Spleen (tissue), 11 donors: ENCODE measurements at regions not wholly inside any gene's neighbourhood (a gene's known extent, or its start where the extent isn't known, plus 50 kb on each side); places are given as distances from the start of the nearest gene placed in this dataset.

ENCODE experiments used
- DNase-seq: peaks from one replicate; pipeline ENCODE4 v3.0.0-alpha.2; 2020
- H3K27ac ChIP-seq, 8 donors: fragments of 200-600 bp; sonication (generic) in 7 of 8; 1 replicate in 4 of 8; 2 replicates in 4 of 8; pipeline versions ENCODE4 v1.5.0 to v1.8.0; 2016 to 2021; ENCODE audit warnings: inconsistent platforms in 4 of 8, mild to moderate bottlenecking in 4 of 8, moderate library complexity in 1 of 8
- H3K27me3 ChIP-seq, 7 donors: fragments of 200-600 bp; sonication (generic) in 6 of 7; replicated peaks in 1 of 7; 1 replicate in 4 of 7; 2 replicates in 3 of 7; pipeline versions ENCODE4 v1.5.0 to v1.8.0; 2016 to 2021; ENCODE audit warnings: inconsistent platforms in 3 of 7, mild to moderate bottlenecking in 1 of 7
- H3K36me3 ChIP-seq, 6 donors: fragments of 200-600 bp; sonication (generic) in 5 of 6; 1 replicate in 4 of 6; 2 replicates in 2 of 6; pipeline versions ENCODE4 v1.5.0 to v1.8.0; 2016 to 2021; ENCODE audit warnings: inconsistent platforms in 2 of 6
- H3K4me1 ChIP-seq, 6 donors: fragments of 200-600 bp; sonication (generic) in 5 of 6; 1 replicate in 3 of 6; 2 replicates in 3 of 6; pipeline versions ENCODE4 v1.5.0 to v1.8.0; 2016 to 2021; ENCODE audit warnings: inconsistent platforms in 3 of 6
- H3K4me3 ChIP-seq, 8 donors: fragments of 200-600 bp; sonication (generic) in 7 of 8; 1 replicate in 4 of 8; 2 replicates in 4 of 8; pipeline versions ENCODE4 v1.5.0 to v1.8.0; 2016 to 2021; ENCODE audit warnings: inconsistent platforms in 4 of 8, mild to moderate bottlenecking in 4 of 8, moderate library complexity in 2 of 8
- H3K9me3 ChIP-seq, 8 donors: fragments of 200-600 bp; sonication (generic) in 7 of 8; 1 replicate in 4 of 8; 2 replicates in 4 of 8; pipeline versions ENCODE4 v1.5.0 to v1.8.0; 2016 to 2021; ENCODE audit warnings: inconsistent platforms in 4 of 8
- POLR2A ChIP-seq, 3 donors: fragments of 450-650 bp; IDR thresholded peaks; one replicate each; pipeline ENCODE4 v1.5.1; 2017; ENCODE audit warnings: antibody characterized with exemption in 3 of 3, mild to moderate bottlenecking in 1 of 3
- POLR2AphosphoS5 ChIP-seq, 3 donors: sonication (generic); formaldehyde crosslinking; IDR thresholded peaks; one replicate each; pipeline ENCODE4 v1.5.1; 2017; ENCODE audit warnings: antibody characterized with exemption in 3 of 3
- WGBS, 5 donors: extraction: QIAGEN DNeasy Blood & Tissue Kit in 3 of 5; methylation state at CpG; one replicate each; pipeline versions ENCODE4 v1.1.5 to v1.1.7; 2013 to 2018; 5-methylcytosine and 5-hydroxymethylcytosine counted together
- intact Hi-C: fragments of 100-400 bp; cut with DNase I; formaldehyde crosslinking; loops from one replicate; pipeline ENCODE4 v1.15.0; 2023; ENCODE audit warnings: low total_unique reads
- TF ChIP-seq, protein P1 (sequence below), 11 experiments: fragments of 200-600 bp in 7 of 11; fragments of 450-650 bp in 4 of 11; sonication (generic) in 4 of 11; IDR thresholded peaks in 8 of 11; conservative IDR thresholded peaks in 3 of 11; 1 replicate in 7 of 11; 2 replicates in 4 of 11; pipeline versions ENCODE4 v1.4.0 to v1.8.0; 2016 to 2021; ENCODE audit warnings: antibody characterized with exemption in 11 of 11, inconsistent platforms in 4 of 11, mild to moderate bottlenecking in 1 of 11
- donor health status: healthy with polysubstance abuse.
- donor health status: DM: no; HTN: no; CAD: no; lungs with moderate emphysema.
- donor health status: DM: no; HTN: no; CAD: no.
- donor health status: Bipolar disorder and iron deficiency.
- donor health status: healthy.
- donor health status: DM: no; HTN: no; CAD: no.
- donor health status: DM: yes; HTN: yes; CAD: no.

DNA sequence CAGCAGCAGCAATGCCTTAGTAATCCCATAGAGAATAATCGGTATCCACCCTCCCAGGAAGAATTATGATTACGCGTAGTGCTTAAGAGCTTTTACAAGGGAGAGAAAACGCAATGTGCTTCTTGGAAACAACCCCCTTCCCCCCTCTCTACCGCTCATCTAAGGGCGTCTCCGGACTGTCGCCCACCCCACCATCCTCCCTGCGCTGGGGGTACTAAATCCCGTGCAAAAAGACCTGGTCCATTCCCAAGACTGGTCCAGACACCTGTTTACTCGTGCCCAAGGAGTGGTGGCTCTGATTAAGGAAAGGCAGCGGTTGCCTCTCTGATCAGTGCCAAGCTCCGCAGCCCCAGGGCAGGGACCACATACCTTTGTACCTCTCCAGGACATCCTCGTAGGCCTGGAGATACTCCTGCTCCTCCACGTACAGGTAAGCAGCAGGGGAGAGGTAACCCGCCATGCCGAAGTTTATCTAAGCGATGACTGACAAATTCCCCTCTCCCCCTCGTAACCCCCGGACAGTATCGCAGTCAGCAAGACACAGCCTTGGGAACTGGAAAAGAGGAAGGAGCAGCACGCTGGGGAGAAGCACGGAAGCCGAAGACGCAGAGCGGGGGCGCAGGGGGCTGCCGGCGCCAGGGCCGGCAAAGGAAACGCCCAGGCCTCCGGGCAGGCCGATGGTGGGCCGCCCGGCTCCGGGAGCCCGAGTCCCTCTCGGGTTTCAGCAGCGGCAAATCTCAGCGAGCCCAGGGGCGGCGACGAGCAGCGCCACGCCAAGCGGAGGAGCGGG lies 112.0 kb upstream of the BEND6 start:
- DNase-seq = peak; percentile 79
- H3K27me3 ChIP-seq = peaks cover 0 to 33% (median 14%) of the 10 kb centered on the region in 7 donors
- H3K4me1 ChIP-seq = peaks cover 0 to 36% (median 16%) of the 10 kb centered on the region in 6 donors
- intact Hi-C loops = loop anchor here (10.0 kb wide), 1 partner anchor 138 kb away; no protein-coding TSS in a partner anchor
- H3K36me3 ChIP-seq = no peaks in the 10 kb centered on the region
- TF ChIP-seq POLR2A (IDR thresholded peaks at IDR 0.05) = no peak
- TF ChIP-seq, protein P1, sequence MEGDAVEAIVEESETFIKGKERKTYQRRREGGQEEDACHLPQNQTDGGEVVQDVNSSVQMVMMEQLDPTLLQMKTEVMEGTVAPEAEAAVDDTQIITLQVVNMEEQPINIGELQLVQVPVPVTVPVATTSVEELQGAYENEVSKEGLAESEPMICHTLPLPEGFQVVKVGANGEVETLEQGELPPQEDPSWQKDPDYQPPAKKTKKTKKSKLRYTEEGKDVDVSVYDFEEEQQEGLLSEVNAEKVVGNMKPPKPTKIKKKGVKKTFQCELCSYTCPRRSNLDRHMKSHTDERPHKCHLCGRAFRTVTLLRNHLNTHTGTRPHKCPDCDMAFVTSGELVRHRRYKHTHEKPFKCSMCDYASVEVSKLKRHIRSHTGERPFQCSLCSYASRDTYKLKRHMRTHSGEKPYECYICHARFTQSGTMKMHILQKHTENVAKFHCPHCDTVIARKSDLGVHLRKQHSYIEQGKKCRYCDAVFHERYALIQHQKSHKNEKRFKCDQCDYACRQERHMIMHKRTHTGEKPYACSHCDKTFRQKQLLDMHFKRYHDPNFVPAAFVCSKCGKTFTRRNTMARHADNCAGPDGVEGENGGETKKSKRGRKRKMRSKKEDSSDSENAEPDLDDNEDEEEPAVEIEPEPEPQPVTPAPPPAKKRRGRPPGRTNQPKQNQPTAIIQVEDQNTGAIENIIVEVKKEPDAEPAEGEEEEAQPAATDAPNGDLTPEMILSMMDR (IDR thresholded peaks at IDR 0.05 in 8 of 11, conservative IDR thresholded peaks at IDR 0.05 in 3 of 11) = no peak
- TF ChIP-seq POLR2AphosphoS5 (IDR thresholded peaks at IDR 0.05) = peak; percentile 40 to 76 (median 72)
- peak overlapping the region; percentile 53 to 88 (median 82) for H3K27ac ChIP-seq
- WGBS, 5 donors = 2 to 8% (median 4%) methylated on average over 24 to 47 of the region's 47 CpGs
- peak overlapping the region; percentile 24 to 78 (median 56) for H3K4me3 ChIP-seq
- H3K9me3 ChIP-seq = no peaks in the 10 kb centered on the region

DNA sequence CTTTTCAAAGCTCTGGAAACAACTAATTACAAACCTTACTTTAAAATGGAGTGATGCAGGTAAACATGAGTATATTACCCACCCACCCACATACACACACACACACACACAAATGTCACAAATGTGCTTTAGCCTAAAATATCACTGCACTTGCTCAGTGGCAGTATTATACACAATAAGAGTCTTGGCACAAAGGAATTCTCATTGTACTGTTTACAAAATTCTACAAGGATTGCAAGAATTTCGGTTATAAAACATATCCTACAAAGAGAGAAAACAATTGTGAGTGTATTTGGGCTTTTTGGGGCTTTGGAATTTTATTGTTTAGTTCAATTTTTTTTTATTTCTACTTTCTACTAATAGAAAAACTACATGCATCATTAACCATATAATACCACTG lies 113.2 kb upstream of the BEND6 start:
- WGBS, 5 donors = 67 to 86% (median 73%) methylated on average over 1 of the region's 1 CpG
- intact Hi-C loops = loop anchor here (10.0 kb wide), 1 partner anchor 137 kb away; no protein-coding TSS in a partner anchor
- H3K9me3 ChIP-seq = no peaks in the 10 kb centered on the region
- H3K36me3 ChIP-seq = no peaks in the 10 kb centered on the region
- peaks cover 0 to 41% (median 16%) of the 10 kb centered on the region in 6 donors for H3K4me1 ChIP-seq
- TF ChIP-seq POLR2AphosphoS5 (IDR thresholded peaks at IDR 0.05) (no peak), POLR2A (IDR thresholded peaks at IDR 0.05) (no peak)
- TF ChIP-seq, protein P1 (IDR thresholded peaks at IDR 0.05 in 8 of 11, conservative IDR thresholded peaks at IDR 0.05 in 3 of 11) = no peak
- peak overlapping the region in 4 of 8 donors; percentile 47 to 83 (median 58) for H3K27ac ChIP-seq
- H3K4me3 ChIP-seq = peak overlapping the region in 2 of 8 donors; percentile 69 to 78
- no peak for DNase-seq
- peaks cover 0 to 33% (median 14%) of the 10 kb centered on the region in 7 donors for H3K27me3 ChIP-seq

DNA sequence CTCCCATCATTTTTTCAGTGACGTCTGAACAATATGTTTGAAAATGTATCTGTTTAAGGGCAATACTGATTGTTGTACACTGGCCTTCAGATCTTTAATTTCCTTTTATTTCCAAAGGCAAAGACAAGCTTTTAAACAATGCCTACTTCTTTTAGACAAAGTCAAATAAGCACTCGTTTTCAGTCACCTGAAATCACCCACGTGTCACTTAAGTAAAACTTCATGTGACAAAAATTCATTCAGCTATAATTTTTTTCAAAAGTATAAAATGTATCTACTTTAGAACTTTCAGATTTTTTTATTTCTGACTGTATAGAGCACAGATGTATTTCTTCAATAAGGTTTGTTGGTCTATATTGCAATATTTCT lies 113.5 kb upstream of the BEND6 start:
- Histone ChIP-seq H3K9me3 (no peaks in the 10 kb centered on the region), H3K4me3 (peak overlapping the region in 2 of 8 donors; percentile 69 to 78), H3K36me3 (no peaks in the 10 kb centered on the region), H3K27ac (peak overlapping the region in 6 of 8 donors; percentile 39 to 83 (median 50)), H3K27me3 (peaks cover 0 to 33% (median 14%) of the 10 kb centered on the region in 7 donors), H3K4me1 (peaks cover 0 to 41% (median 16%) of the 10 kb centered on the region in 6 donors)
- WGBS, 5 donors = 50 to 70% (median 61%) methylated on average over 3 of the region's 3 CpGs
- DNase-seq = no peak
- intact Hi-C loops = loop anchor here (10.0 kb wide), 1 partner anchor 137 kb away; no protein-coding TSS in a partner anchor
- TF ChIP-seq POLR2A (IDR thresholded peaks at IDR 0.05) = no peak
- TF ChIP-seq, protein P1 (IDR thresholded peaks at IDR 0.05 in 8 of 11, conservative IDR thresholded peaks at IDR 0.05 in 3 of 11) = no peak
- TF ChIP-seq POLR2AphosphoS5 (IDR thresholded peaks at IDR 0.05) = no peak
